Muscle layer of colon (tissue), 2 donors: ENCODE measurements at regions not wholly inside any gene's neighbourhood (a gene's known extent, or its start where the extent isn't known, plus 50 kb on each side); places are given as distances from the start of the nearest gene placed in this dataset.

Experiments used
- H3K27ac ChIP-seq: one replicate; pipeline ENCODE4 v1.7.0; 2013; ENCODE audit warnings: low read depth, mild to moderate bottlenecking, low read length, moderate library complexity
- H3K27me3 ChIP-seq, 2 donors: one replicate each; pipeline ENCODE4 v1.7.0; 2013; ENCODE audit warnings: low read length in 2 of 2, mild to moderate bottlenecking in 2 of 2; ENCODE audit not compliant: insufficient read depth in 2 of 2, control insufficient read depth in 1 of 2
- H3K36me3 ChIP-seq: one replicate; pipeline ENCODE4 v1.7.0; 2013; ENCODE audit warnings: mild to moderate bottlenecking, low read length; ENCODE audit not compliant: insufficient read depth
- H3K4me1 ChIP-seq: one replicate; pipeline ENCODE4 v1.7.0; 2013; ENCODE audit warnings: mild to moderate bottlenecking, low read length; ENCODE audit not compliant: insufficient read depth
- H3K4me3 ChIP-seq, 2 donors: one replicate each; pipeline ENCODE4 v1.7.0; 2013; ENCODE audit warnings: low read length in 2 of 2, low read depth in 1 of 2, mild to moderate bottlenecking in 1 of 2, moderate library complexity in 1 of 2
- H3K9ac ChIP-seq: one replicate; pipeline ENCODE4 v1.7.0; 2013; ENCODE audit warnings: low read length
- H3K9me3 ChIP-seq: one replicate; pipeline ENCODE4 v1.7.0; 2013; ENCODE audit warnings: mild to moderate bottlenecking, low read length
- donor health status: abdominal sarcoma.
- donor health status: Adenocarcinoma of cecum.

DNA sequence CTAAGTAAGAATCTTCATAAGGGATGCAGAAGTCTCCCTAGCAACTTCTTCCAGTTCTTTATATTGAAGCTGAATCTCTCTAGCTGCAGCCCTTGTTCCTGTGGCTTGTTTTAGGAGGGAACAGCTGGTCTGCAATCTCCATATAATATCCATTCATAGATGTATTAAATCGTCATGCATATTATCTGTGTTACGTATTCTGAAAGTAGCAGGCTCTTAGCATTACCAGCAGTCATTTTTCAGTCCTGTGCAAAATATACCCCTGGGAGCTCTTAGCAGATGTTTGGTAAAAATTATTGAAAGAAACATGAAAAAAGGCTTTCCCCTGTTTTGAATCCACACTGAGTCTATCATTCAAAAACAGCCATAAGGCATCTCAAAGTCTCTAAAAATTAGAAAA, 385.3 kb downstream of the IRS1 start:
- no peak overlapping the region for H3K4me3 ChIP-seq
- no peaks in the 10 kb centered on the region for H3K27me3 ChIP-seq
- H3K27ac ChIP-seq, result no peak overlapping the region
- no peaks in the 10 kb centered on the region for H3K4me1 ChIP-seq
- H3K9me3 ChIP-seq, result no peaks in the 10 kb centered on the region
- no peak overlapping the region for H3K9ac ChIP-seq
- H3K36me3 ChIP-seq, result no peaks in the 10 kb centered on the region

DNA sequence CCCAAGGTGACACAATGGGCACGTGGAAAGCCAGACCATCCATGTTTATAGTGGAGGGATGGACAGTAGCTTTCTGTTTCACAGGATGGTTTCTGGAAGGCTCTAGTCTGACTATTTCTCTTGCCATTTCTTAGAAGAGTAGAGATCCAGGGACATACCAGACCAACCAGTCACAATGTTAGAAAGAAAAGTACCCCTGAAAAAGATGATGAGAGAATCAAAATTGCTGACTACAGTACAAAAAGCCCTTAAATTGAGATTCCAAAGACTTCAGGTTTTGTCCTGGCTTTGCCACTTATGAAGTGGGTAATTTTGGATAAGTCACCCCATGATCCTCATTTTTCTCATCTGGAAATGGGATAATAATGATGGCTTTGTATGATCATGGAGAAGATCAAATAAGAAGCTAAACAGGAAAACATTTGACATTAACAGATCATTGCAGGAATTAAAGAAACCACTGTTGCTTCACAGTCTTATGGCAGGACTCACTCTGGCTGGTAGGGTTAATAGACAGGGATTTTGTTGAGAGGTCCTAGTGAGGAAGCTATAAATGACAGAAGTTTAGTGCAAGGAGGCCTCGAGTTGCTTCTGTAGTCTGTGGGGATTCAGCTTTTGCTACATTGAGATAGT, 386.0 kb downstream of the IRS1 start:
- Histone ChIP-seq H3K9me3 (no peaks in the 10 kb centered on the region), H3K27me3 (no peaks in the 10 kb centered on the region), H3K27ac (no peak overlapping the region), H3K9ac (no peak overlapping the region), H3K4me1 (no peaks in the 10 kb centered on the region), H3K36me3 (no peaks in the 10 kb centered on the region), H3K4me3 (no peak overlapping the region)

DNA sequence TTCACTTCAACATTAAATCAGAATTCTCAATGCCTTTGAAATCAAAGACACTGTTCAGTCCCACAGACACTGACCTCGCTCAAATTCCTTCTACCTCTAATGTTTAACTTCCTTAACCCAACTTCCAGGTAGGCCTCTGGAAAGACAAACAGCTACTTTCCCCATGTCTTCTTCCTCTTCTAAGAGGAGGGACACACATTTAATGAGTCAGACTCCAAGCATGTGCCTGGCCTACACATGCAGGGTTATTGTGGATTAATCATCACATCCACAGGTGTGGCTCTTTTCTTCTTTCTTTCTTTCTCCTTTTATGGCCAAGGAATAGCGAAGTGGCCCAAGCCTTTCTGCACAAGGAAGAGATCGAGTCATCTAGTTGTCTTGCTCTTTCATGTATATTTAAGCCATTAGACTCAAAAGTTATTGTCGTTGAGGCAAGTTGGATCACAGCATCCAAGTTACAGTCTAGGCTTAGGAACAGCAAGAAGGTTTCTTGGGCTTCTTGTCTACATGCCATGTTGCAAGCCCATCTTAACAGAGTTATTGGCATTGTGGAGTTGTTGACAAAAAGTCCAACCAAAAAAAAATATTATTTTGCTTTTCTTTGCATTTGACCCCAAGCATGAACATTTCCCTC, 387.8 kb downstream of the IRS1 start:
- no peak overlapping the region for H3K27ac ChIP-seq
- no peak overlapping the region for H3K9ac ChIP-seq
- no peak overlapping the region for H3K4me3 ChIP-seq
- no peaks in the 10 kb centered on the region for H3K27me3 ChIP-seq
- H3K4me1 ChIP-seq, result peaks cover 6% of the 10 kb centered on the region
- H3K36me3 ChIP-seq, result no peaks in the 10 kb centered on the region
- H3K9me3 ChIP-seq, result no peaks in the 10 kb centered on the region

DNA sequence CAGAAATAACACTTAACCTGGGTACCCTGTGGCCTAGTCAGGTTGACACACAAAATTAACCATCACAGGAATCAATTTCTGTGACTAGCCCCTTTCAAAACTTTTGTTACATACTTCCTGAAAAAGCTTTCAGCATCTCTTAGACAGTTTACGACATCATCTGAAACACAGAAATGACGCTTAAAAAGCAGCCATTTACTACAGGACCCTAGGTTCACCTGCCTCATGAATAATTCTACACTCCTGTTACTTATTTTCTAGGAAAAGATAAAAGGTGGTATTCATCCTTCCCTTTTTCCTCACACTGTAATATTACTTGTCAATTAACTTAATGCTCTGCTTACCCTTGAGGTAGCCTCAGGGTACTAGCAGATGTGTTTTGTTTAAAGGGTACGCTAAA, 388.4 kb downstream of the IRS1 start:
- no peaks in the 10 kb centered on the region for H3K36me3 ChIP-seq
- H3K9ac ChIP-seq, result no peak overlapping the region
- H3K4me1 ChIP-seq, result peaks cover 13% of the 10 kb centered on the region
- no peak overlapping the region for H3K27ac ChIP-seq
- H3K4me3 ChIP-seq, result no peak overlapping the region
- no peaks in the 10 kb centered on the region for H3K9me3 ChIP-seq
- no peaks in the 10 kb centered on the region for H3K27me3 ChIP-seq

DNA sequence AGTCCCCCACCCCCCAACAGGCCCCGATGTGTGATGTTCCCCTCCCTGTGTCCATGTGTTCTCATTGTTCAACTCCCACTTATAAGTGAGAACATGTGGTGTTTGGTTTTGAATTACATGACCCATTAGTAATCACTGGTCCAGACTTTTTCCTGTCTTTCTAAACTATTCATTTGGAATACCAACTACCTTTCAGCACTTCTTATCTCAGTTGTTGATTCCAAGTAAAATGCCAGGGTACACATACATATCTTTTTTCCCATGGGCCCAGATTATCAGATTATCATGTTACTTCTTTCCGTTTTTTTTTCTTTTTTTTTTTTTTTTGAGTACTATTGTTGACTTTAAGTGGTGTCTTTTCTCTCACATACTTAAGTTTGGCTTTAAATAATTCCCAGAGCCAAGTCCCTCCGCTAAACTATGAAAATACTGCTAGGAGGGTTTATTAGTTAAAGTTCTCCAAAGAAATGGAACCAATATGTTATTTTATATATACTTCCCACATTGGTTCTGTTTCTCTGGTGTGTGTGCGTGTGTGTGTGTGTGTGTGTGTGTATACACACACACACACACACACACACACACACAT, 389.3 kb downstream of the IRS1 start:
- peaks cover 13% of the 10 kb centered on the region for H3K4me1 ChIP-seq
- no peak overlapping the region for H3K27ac ChIP-seq
- no peak overlapping the region for H3K9ac ChIP-seq
- H3K36me3 ChIP-seq, result no peaks in the 10 kb centered on the region
- no peak overlapping the region for H3K4me3 ChIP-seq
- no peaks in the 10 kb centered on the region for H3K27me3 ChIP-seq
- no peaks in the 10 kb centered on the region for H3K9me3 ChIP-seq

DNA sequence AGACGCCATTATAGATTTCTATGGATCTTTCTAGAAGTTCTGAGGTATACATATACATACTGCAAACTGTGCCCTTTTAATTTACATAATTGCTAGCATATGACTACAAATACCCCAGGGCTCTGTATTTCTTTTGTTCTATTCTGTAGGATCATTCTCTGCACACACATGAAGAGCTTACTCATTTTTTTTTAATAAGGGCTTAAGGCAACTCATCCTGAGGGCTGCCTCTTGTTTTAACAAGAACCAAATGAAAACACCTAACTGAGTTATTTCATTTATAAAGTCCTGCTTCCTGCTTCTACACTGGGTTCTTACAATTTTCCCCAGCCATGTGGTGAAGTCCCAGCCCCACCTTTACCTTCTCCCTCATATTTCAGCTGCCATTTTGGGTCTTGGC, 390.5 kb downstream of the IRS1 start:
- Histone ChIP-seq H3K4me1 (peaks cover 13% of the 10 kb centered on the region), H3K27ac (no peak overlapping the region), H3K4me3 (no peak overlapping the region), H3K9ac (no peak overlapping the region), H3K27me3 (no peaks in the 10 kb centered on the region), H3K9me3 (no peaks in the 10 kb centered on the region), H3K36me3 (no peaks in the 10 kb centered on the region)

DNA sequence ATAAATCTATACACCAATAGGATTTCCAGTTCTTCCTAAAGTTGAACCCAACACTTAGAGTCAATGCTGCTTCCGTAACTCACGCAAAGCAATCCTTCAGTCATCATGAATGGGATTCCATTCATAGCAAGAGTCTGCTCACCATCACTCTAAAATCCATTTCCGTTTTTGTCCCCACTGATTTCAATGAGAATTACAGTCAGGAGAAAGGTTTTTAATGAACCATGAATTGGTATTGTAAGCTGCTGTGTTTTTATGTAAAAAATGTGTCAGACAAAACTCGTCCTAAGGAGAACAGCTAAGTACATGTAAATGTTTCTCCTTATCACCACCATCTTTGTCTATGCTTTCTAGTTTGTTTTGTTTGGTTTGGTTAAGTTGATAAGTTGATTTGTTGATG, 391.5 kb downstream of the IRS1 start:
- peaks cover 13% of the 10 kb centered on the region for H3K4me1 ChIP-seq
- H3K9ac ChIP-seq, result no peak overlapping the region
- no peaks in the 10 kb centered on the region for H3K27me3 ChIP-seq
- no peaks in the 10 kb centered on the region for H3K36me3 ChIP-seq
- no peak overlapping the region for H3K27ac ChIP-seq
- H3K4me3 ChIP-seq, result no peak overlapping the region
- no peaks in the 10 kb centered on the region for H3K9me3 ChIP-seq

DNA sequence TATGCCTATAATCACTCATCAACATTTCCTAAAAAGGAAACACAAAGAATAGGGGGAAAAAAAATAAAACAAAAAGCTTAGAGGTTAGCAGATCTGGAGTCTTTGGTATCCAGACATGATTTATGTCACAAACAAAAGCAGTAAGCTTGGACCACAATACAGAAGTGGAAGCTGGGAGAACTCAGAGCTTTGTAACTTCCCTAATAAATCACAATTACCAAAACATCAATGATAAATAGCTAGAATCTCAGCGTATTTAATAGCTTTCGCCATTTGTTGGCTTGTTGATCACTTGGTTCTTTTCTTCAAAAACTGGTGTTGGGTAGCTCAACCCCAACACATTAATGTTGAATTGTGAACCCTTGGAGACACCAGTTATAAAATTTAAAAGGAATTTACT, 392.5 kb downstream of the IRS1 start:
- no peaks in the 10 kb centered on the region for H3K27me3 ChIP-seq
- H3K9me3 ChIP-seq, result no peaks in the 10 kb centered on the region
- no peaks in the 10 kb centered on the region for H3K36me3 ChIP-seq
- no peak overlapping the region for H3K9ac ChIP-seq
- H3K4me3 ChIP-seq, result no peak overlapping the region
- H3K27ac ChIP-seq, result peak overlapping the region; percentile 39
- peaks cover 13% of the 10 kb centered on the region for H3K4me1 ChIP-seq

DNA sequence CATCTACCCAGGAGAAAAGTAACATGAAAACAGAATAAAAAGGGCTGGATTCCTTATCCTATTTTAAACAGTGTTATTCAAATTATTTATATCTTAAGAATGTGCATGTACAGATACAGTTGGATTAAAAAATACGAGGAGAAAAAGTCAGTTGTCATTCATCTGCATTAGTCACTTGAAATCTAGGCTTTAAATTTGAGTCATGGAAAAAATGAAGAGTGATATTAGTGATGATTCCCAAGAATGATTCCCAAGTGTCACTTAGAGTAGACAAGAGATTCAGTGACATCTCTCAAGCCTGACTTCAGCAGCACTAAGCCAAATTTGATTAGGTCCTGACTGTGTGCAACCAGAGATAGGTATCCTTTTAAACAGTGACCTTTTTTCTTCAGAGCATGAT, 394.2 kb downstream of the IRS1 start:
- no peak overlapping the region for H3K4me3 ChIP-seq
- H3K36me3 ChIP-seq, result no peaks in the 10 kb centered on the region
- peaks cover 13% of the 10 kb centered on the region for H3K4me1 ChIP-seq
- no peak overlapping the region for H3K9ac ChIP-seq
- H3K27ac ChIP-seq, result no peak overlapping the region
- H3K27me3 ChIP-seq, result no peaks in the 10 kb centered on the region
- no peaks in the 10 kb centered on the region for H3K9me3 ChIP-seq

DNA sequence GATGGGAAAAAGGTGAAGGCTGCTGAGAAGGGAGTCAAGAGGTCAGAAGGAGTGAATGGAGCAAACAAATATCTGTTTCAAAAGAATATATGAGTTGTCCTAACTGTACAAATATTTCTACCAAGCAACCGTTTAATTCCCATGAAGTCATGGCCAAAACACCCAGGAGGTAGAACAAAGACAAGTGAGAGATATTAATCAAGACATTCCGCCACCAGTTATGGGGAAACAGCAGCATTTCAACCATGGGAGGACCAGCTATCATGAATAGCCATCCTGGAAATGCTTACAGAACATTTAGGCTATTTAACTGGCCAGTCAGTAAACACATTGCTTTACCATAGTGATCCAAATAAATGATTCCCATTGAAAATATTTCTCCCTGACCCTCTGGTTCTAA, 396.3 kb downstream of the IRS1 start:
- H3K4me3 ChIP-seq, result no peak overlapping the region
- H3K27me3 ChIP-seq, result no peaks in the 10 kb centered on the region
- peaks cover 13% of the 10 kb centered on the region for H3K4me1 ChIP-seq
- H3K27ac ChIP-seq, result no peak overlapping the region
- H3K9ac ChIP-seq, result no peak overlapping the region
- no peaks in the 10 kb centered on the region for H3K9me3 ChIP-seq
- H3K36me3 ChIP-seq, result no peaks in the 10 kb centered on the region

DNA sequence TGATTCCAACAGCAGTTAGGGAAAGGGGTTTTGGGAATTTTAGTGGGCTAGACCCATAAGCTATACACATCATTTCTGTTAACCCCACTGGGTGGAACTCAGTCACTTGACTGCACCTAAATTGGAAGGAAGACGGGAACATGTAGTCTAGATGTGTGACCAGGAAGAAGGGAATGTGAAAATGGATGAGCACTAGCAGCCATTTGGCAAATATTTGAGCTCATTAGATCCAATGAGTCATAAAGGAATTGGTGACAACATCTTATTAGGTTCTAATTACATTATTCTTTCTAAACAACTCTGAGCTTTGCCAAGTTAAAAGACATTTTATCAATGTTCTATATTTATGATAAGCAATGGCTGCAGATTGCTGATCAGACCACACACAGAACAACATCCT, 400.6 kb downstream of the IRS1 start:
- H3K36me3 ChIP-seq, result no peaks in the 10 kb centered on the region
- no peak overlapping the region for H3K27ac ChIP-seq
- no peaks in the 10 kb centered on the region for H3K9me3 ChIP-seq
- H3K9ac ChIP-seq, result no peak overlapping the region
- H3K4me3 ChIP-seq, result no peak overlapping the region
- H3K4me1 ChIP-seq, result no peaks in the 10 kb centered on the region
- H3K27me3 ChIP-seq, result no peaks in the 10 kb centered on the region

DNA sequence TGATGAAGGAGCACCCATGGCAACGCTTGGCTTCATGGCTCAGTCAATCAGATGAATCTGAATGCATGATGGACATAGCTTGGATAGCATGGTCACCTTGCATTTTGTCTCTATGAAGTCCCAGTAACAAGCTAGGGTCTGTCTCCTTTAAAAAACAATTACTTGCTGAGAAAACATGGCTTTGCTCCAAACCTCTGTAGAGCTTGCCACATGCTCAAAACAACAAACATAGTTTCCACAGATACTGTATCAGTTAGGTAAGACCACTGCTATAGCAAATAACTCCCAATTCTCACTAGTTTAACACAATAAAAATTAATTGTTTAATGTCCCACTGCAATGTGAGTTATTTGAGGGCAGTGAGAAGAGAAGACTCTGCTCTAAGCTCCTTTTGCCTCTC, 401.0 kb downstream of the IRS1 start:
- no peaks in the 10 kb centered on the region for H3K27me3 ChIP-seq
- H3K27ac ChIP-seq, result no peak overlapping the region

More for the DNA sequence above, 401.0 kb downstream of the IRS1 start:
- H3K4me3 ChIP-seq, result no peak overlapping the region
- H3K36me3 ChIP-seq, result no peaks in the 10 kb centered on the region
- H3K9ac ChIP-seq, result no peak overlapping the region
- no peaks in the 10 kb centered on the region for H3K4me1 ChIP-seq
- no peaks in the 10 kb centered on the region for H3K9me3 ChIP-seq
